Glomerular visceral epithelial cell (primary cell): ENCODE measurements at regions not wholly inside any gene's neighbourhood (a gene's known extent, or its start where the extent isn't known, plus 50 kb on each side); places are given as distances from the start of the nearest gene placed in this dataset.

ENCODE experiments used
- DNase-seq: peaks from one replicate; pipeline ENCODE4 v3.0.0-alpha.2; 2016; ENCODE audit errors: extremely low spot score

DNA sequence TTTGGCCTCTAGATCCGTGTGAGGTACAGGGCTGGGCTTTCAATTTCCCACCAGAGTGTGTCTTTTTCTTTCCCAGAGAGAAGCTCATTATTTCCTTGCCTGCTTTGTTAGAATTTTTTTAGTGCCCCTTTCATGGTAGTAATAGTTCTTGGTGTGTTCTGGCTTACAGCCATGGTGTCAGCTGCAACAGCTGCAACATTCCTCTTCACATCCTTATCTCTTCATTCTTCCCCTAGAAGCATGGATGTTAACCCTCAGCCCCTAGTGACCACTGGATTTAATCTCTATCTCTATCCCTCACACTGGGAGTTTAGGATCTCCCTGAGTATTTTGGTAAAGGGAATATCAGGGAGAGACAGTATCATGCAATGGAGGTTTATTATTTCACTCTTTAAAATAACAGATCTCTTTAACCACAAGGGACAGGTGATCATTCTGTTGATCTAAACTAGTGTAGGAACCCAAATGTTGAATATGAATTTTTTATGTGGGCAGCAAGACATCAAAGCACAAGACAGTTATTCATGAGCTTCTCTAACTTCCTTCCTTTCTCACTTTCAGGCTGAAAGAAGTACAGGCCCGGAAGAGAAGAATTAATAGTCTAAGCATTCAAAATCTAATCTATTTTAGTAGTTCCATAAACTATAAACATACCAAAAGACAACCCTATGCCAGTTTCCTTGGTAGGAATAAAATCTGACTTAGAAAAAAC, 160.2 kb downstream of the FAM170A start:
- DNase-seq, result no peak

DNA sequence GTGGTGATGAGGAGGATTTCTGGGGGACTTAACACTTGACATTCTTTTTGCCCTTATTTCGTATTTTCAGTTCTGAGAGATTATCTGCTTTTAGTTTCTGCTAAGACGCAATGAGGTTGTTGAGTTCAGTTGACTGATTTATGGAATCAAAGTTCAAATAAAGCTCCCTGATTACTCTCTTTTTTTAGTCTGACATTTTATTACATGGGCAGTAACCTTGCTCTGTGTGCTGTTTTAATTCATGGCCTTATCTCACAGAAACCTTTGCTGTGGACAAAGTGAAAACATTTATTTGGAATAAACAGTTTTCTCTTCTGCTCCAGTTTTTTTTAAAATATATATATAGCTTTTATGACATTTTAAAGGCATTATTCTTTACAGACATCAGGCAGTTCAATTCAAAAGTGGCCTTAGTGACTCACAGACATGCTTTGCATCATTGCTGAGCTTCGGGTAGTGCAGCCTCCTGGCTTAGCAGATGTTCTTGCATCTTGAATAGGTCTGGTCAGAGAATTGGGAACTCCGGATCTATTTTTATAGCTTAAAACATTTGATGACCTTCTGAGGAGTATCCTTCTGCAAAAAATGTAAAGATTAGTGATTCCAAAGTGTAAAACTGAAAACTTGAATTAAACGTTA, 162.9 kb downstream of the FAM170A start:
- DNase-seq, result no peak

DNA sequence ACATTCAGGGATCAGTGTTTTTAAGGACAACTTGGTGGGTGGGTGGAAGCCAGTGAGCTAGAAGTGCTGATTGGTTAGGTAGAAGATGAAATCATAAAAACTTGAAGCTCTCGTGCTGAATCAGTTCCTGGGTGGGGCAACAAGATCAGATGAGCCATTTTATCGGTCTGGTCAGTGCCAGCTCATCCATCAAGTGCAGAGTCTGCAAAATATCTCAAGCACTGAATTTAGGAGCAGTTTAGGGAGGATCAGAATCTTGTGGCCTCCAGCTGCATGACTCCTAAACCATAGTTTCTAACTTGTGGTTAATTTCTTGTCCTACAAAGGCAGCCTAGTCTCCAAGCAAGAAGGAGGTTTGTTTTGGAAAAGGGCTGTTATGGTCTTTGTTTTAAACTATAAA, 166.4 kb downstream of the FAM170A start:
- no peak for DNase-seq

DNA sequence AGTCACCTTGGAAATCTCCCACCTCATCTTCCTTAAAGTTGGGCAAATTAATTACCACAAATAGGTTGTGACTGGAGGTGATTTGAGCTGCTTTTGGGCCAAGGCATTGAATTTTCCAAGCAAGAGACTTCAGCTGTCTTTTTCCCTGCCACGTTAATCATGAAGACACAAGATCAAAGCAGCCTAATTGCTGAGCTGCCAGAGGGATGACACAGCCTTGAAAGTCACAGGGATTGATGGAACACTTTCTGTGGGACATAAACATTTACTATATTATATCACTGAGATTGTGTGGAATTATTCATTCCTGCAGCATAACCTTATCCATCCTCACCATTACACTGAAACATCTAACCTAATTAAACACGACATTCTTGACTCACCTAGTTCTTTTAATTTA, 172.2 kb downstream of the FAM170A start:
- no peak for DNase-seq

DNA sequence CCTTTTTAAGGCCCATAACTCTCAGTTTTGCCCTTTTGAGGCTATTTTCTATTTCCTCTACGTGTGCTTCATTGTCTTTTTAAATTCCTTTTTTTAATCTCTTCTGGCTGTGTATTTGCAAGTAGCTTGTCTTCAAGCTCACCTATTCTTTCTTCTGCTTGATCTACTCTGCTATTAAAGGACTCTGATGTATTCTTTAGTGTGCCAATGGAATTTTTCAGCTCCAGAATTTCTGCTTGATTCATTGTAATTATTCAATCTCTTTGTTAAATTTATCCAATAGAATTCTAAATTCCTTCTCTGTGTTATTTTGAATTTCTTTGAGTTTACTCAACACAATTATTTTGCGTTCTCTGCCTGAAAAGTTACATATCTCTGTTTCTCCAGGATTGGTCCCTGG, 178.7 kb downstream of the FAM170A start:
- no peak for DNase-seq

DNA sequence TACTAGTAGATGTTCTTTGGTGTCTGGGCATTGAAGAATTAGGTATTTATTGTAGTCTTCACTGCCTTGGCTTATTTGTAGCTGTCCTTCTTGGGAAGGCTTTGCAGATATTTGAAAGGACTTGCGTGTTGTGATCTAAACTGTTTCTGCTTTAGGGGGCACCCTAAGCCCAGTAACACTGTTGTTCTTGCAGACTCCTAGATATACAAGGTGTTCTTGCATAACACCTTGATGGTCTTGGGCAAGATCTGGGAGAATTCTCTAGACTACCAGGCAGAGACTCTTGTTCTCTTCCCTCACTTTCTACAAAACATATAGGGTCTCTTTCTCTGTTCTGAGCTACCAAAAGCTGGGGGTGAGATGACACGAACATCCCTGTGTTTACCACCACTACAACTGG, 179.1 kb downstream of the FAM170A start:
- DNase-seq, result no peak

DNA sequence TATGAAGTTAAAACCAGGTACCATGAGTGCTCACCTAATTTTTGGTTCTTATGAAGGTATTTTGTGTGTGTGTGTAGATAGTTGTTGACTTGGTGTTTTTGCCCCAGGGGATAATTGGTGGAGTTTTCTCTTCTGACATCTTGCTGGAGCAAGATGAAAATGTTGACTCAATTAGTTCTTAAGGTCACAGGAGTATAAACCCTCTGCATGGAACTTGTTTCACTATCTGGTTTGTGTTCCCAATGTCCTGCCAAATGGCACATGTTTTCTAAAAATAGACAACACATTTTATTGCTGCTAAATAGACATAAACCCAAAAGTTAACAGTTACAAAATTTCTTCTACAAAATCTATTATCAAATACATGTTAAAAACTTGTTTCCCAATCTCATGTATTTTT, 180.9 kb downstream of the FAM170A start:
- DNase-seq, result no peak

DNA sequence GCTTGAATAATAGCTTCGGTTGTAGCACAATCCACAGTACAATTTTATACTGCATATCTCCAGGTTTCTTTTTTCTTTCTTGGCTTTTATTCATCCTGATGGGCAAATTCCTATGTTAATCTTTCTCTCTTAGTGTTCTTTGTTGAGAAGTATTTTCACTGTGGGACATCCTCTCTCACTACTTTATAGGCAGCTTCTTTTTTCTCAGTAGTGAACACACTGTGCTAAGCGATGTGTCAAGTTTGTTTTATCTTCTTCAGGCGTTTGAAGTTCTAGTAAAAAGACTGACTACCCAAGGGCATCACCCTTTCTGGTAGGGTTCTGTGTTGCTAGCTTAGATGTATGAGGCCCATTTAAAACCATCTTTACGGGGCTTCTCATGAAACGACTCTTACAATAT, 182.1 kb downstream of the FAM170A start:
- no peak for DNase-seq

DNA sequence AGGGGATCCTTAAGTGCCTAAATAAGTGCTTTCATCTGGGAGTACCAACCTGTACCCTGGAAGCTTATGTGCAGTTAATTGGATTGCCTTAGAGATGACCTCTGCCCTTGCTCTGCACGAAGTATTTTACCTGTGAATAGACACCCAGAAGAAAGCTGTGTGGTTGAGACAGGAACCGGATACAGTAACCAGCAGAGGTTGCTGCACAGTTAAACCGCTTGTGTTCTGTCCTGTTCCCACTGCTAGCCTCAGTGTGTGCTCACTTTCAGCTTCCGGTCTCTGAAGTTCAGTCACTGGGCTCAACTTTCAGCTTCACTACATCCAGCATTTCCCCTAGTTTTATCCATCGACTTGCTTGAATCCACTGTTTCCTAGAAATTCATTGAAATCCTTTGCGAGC, 185.3 kb downstream of the FAM170A start:
- no peak for DNase-seq

DNA sequence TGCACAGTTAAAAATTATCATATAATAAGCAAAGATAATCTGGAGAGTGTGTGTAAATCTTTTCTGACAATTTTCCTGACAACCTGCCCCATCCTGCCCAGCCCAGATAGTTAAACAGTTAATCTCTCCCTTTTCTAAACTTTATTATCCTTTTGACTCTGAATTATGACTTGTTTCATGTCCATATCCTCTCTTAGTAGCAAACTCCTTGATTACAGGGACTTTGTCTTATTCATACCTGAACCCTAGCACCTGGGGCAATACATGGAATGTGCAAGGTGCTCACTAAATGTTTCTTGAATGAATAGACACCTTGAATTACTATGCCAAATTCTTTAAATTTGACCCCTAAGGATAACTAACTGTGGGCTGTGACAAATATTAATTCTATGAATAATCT, 186.7 kb downstream of the FAM170A start:
- DNase-seq, result no peak

DNA sequence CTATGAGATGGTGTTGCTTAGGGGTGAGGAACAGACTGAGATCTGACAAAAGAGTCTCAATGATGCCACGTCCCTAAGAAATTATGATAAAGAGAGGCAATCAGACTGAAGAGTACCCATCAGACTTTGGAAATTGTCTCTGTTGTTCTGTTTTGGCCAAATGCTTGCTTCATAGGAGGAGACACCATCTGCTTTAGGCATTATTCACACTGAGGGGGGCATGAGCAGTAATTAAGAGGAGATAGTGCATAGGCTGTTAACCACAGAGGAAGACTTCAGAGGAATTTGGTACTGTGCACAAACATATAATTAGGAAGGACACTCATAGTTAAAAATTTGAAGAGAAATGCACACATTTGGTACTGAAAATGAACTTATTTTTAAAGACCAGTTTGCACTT, 190.7 kb downstream of the FAM170A start:
- no peak for DNase-seq

DNA sequence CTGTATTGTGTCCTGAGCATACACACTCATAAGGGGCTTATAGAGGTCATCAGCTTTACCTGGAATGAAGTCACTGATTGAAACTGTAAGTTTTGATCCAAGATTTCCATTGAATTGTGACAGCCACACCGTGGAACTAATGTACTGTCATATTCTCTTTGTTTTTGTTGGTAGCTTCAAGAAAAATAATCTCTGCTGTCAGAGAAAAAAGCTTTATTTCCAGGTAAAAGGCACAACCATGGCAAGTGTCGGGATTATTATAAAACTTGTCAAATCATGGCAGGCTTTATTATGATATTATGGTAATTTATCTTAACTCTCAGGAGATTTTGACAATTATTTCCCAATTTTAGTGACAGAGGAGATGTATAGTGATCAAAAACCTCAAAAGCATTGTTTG, 191.2 kb downstream of the FAM170A start:
- DNase-seq, result no peak

DNA sequence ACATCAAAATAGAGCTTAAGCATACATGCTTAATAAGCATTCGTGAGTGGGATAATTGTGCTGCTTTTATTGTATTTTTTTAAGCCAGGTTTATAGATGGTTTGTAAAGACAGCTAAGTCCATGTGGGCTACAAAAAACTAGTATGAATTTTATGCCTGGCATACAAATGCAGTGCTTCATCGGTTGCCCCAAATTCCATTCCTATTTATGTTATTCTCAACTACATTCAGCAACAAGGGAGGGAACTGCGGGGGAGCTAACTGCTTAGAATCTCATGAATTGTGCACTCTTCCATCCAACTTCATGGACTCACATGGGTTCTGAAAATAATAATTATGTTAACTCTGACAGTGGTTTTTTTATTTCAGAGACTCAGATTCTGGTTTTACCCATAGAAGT, 199.2 kb downstream of the FAM170A start:
- DNase-seq, result no peak

DNA sequence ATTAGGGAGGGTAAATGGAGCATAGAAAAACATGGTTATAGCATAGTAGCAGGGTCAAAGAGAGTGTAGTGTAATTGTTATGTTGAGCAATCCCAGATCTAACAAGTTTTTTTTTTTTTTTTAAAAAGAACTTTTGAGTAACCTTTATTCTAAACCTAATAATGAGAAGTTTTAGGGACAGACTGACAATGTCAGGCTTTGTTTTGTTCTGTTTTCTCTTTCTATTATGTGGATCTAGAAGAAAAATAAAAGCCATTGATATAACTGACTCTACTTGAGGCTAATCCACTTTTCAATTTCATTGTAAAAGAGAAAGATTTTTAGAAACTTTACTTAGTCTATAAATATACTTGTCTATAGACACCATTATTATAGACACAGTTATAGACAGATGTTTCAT, 200.0 kb downstream of the FAM170A start:
- DNase-seq, result no peak

DNA sequence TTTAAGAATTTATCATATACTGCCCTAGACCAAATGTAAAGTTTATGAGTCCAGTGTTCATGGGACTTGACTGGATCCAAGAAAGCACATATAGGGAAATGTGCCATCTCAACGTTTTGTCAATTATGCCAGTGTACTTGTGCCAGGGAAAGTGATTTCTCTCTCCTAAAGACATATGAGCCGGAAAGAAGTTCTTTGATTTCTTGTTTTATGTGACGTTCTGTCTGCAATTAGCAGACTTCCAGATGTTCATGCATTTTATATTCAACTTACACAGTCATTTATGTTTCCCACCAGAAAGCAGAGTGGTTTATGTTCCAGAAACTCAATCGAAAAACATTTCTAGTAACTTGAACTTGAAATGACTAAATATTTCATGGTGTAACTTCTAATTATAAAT, 203.8 kb downstream of the FAM170A start:
- DNase-seq, result no peak

DNA sequence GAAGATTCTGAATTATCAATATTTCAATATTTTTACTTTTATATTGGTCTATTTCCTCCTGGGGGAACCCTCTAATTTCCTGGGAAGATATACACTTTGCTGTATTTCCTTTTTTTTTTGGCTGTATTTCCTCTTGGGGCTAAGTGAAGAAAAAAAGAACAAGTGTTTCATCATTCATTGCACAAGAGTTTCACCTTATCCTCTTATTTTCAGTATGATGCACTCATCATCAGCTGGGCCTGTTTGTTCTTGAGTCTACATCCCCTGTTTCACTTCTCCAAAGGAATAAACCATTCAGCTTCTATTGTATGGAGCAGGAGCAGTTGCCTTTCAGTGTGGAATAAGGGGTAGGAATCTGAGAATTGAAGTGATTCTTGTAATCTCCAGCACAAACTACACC, 210.8 kb downstream of the FAM170A start:
- DNase-seq, result no peak

DNA sequence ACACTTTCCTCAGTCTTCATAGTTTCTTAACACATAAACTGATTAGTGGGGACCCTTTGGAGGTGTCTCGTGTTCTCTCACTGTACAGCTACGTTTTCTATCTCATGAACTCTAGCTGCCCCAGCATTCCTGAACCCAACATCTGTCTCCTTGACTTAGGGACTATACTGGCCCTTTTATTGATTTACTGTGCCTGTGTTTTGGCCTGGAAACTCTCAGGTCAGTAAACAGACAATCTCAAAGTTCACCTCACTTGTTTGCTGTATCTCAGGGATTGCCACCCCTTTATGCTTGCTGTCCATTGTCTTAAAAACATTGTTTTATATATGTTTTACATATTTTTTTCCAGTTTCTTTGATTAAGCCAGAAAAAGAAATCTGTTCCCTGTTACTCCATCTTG, 222.8 kb downstream of the FAM170A start:
- no peak for DNase-seq

DNA sequence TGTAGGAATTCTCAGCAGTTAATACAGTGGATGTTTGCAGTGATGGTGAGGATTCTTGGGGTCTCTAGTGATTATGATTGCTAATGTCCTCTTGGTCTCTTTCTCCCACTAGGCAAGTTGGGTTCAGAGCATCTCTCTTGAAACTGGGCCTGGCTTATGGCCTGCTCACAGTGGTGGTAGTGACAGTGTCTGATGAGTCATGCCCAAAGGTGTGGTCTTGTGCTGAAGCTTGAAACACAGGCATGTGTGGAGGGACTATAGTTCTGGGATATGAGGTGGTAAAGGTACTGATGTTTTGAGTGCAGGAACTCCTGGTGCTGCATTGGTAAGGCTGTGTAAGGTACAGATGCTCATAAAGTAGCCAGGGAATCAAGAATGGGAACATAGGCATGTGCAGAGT, 231.1 kb downstream of the FAM170A start:
- no peak for DNase-seq

DNA sequence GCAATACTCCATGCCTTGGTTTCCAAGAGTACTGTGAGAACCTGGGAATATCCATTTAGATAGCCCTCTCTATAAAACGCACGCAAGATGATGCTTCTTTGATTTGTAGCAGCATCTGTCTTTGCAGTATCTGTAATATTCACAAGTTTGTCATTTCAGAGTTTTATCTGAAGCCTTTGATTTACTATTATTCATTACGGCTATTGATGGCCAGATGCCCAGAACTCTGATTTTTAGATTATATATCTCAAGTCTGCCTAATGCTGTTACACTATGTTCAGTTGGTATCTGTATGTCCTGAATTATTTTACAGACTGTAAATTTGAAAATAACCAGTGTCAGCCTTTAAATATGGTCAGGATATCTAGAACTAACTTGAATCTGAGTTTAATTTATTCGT, 233.3 kb downstream of the FAM170A start:
- DNase-seq, result no peak

DNA sequence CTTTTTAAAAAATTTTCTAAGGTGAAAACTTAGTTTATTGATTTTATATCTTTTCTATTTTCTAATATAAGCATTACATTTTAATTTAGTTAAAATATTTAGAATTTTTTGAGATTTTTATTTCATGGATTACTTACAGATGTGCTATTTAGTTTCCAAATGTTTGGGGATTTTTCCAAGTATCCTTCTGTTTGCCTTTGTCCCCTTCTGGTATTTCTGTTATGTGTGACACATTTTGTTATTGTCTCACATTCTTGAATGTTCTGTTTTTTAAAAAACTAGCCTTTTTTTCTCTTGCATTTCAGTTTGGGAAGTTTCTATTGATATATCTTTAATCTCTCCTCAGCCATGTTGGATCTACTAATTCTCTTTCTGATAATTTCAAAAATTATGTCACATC, 234.9 kb downstream of the FAM170A start:
- no peak for DNase-seq

DNA sequence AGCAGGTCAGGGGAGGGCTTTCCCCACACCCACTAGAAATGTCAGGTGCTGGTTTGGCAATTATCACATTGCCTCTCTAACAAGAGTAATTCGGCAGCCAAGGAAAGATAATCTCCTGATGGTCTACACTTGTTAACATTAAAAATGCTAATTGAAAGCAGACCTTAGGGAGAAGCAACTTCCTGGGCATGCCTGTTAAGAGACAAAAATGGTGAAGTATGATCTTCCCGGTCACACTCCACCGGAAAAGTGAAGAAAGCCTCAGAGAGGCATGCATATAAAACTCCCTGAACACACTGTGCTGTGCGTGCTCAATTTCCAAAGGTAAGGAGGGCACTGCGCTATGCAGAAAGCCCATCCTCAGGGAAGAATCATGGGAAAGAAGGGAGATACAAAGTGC, 244.3 kb downstream of the FAM170A start:
- DNase-seq, result no peak

DNA sequence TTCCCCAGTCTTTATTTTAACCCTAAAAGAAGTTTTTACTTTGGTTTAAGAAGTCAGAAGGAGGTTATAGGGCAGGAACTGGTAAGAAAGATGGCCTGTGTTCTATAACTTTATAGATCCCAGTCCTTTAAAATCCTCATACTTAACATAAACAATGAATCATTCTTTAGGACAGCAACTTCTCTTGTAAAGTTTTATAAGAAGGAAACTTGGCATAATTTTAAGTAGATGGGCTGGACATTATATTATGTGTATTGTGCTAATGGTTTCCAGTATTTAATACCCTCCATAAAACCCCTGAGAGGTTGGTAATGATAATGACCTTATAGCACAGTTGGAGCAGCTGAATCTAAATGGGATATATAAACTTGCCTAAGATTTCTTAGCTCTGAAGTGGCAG, 247.2 kb downstream of the FAM170A start:
- no peak for DNase-seq

DNA sequence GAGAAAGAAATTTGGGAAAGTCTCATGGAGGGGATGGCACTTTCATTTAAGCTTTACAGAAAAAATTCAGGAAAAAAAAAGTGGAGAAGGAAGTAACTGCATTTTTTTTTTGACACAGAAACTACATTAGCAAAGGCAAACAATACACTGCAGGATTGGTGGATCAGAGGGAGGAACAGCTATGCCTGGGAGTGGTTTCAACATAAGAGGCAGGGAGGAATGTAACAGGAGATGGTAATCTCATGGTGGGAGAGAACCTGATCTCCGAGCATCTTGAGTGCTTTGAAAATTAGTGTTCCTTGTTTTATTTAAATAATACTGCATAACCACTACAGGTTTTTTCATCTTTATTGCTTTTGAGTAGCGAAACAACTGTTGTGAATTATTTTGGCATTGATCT, 249.4 kb downstream of the FAM170A start:
- DNase-seq, result no peak

DNA sequence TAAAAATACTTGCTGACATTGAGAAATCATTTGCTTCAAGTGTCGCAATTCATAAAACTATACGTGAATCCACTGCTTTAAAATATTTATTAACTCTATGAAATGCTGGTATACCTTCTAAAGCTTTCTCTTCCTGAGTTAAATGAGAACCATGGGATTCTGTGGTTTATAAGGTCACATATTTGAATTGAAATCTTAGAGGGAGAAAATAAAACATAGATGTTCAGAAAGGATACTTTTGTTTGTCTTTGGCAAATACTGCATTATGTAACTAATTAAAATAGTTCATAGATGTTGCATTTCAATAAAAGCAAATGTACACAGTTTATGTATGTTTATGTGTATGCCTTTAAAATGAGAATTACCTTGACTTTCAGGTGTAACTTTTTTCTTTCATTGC, 250.1 kb downstream of the FAM170A start:
- no peak for DNase-seq
